Liver (tissue), 8 donors: ENCODE measurements at regions not wholly inside any gene's neighbourhood (a gene's known extent, or its start where the extent isn't known, plus 50 kb on each side); places are given as distances from the start of the nearest gene placed in this dataset.

Experiments
- DNase-seq: peaks from one replicate; pipeline ENCODE4 v3.0.0-alpha.2; 2017; ENCODE audit warnings: low spot score
- H3K27ac ChIP-seq, 2 donors: one replicate each; pipeline ENCODE4 v1.7.0; 2013; ENCODE audit warnings: inconsistent platforms in 2 of 2, low read length in 2 of 2, control low read depth in 1 of 2, low read depth in 1 of 2, mild to moderate bottlenecking in 1 of 2
- H3K27me3 ChIP-seq, 4 donors: one replicate each; pipeline versions ENCODE4 v1.6.1 to v1.7.0; 2013; ENCODE audit warnings: low read length in 3 of 4, inconsistent platforms in 1 of 4, mild to moderate bottlenecking in 1 of 4, moderate library complexity in 1 of 4; ENCODE audit not compliant: control insufficient read depth in 4 of 4, insufficient read depth in 4 of 4
- H3K36me3 ChIP-seq, 4 donors: one replicate each; pipeline versions ENCODE4 v1.6.1 to v1.7.0; 2013; ENCODE audit warnings: low read length in 3 of 4, mild to moderate bottlenecking in 3 of 4, low read depth in 1 of 4, moderate library complexity in 1 of 4; ENCODE audit not compliant: control insufficient read depth in 4 of 4, insufficient read depth in 3 of 4
- H3K4me1 ChIP-seq, 4 donors: one replicate each; pipeline versions ENCODE4 v1.6.1 to v1.7.0; 2013; ENCODE audit warnings: low read length in 3 of 4, mild to moderate bottlenecking in 3 of 4, moderate library complexity in 1 of 4; ENCODE audit not compliant: control insufficient read depth in 4 of 4, insufficient read depth in 4 of 4
- H3K4me3 ChIP-seq, 3 donors: one replicate each; pipeline versions ENCODE4 v1.6.1 to v1.7.0; 2013; ENCODE audit warnings: low read length in 3 of 3, control low read depth in 1 of 3, low read depth in 1 of 3, mild to moderate bottlenecking in 1 of 3
- H3K9ac ChIP-seq, 2 donors: one replicate each; pipeline ENCODE4 v1.7.0; 2013; ENCODE audit warnings: low read length in 2 of 2, mild to moderate bottlenecking in 2 of 2, moderate library complexity in 2 of 2, control low read depth in 1 of 2, low read depth in 1 of 2
- H3K9me3 ChIP-seq, 4 donors: one replicate each; pipeline versions ENCODE4 v1.6.1 to v1.7.0; 2013; ENCODE audit warnings: low read length in 3 of 4; ENCODE audit not compliant: control insufficient read depth in 4 of 4
- EGR1 ChIP-seq, 2 donors: IDR thresholded peaks; 2 replicates each; pipeline ENCODE4 v1.6.1; 2016 to 2018; ENCODE audit warnings: antibody characterized with exemption in 2 of 2, low read depth in 2 of 2
- FOXA1 ChIP-seq: IDR thresholded peaks from 2 replicates; pipeline ENCODE4 v1.6.1; 2016; ENCODE audit warnings: antibody characterized with exemption
- FOXA2 ChIP-seq: IDR thresholded peaks from 2 replicates; pipeline ENCODE4 v1.6.1; 2016; ENCODE audit warnings: antibody characterized with exemption
- GABPA ChIP-seq, 2 donors: IDR thresholded peaks in 1 of 2; conservative IDR thresholded peaks in 1 of 2; 2 replicates each; pipeline ENCODE4 v1.6.1; 2016; ENCODE audit warnings: antibody characterized with exemption in 2 of 2, mild to moderate bottlenecking in 1 of 2, moderate library complexity in 1 of 2
- HNF4A ChIP-seq, 2 donors: conservative IDR thresholded peaks; 2 replicates each; pipeline ENCODE4 v1.6.1; 2016; ENCODE audit warnings: antibody characterized with exemption in 2 of 2, mild to moderate bottlenecking in 2 of 2
- HNF4G ChIP-seq: IDR thresholded peaks from 2 replicates; pipeline ENCODE4 v1.6.1; 2016; ENCODE audit warnings: antibody characterized with exemption
- JUND ChIP-seq, 2 donors: IDR thresholded peaks; 2 replicates each; pipeline ENCODE4 v1.6.1; 2016; ENCODE audit warnings: antibody characterized with exemption in 2 of 2
- NR2F2 ChIP-seq: IDR thresholded peaks from 2 replicates; pipeline ENCODE4 v1.6.1; 2016; ENCODE audit warnings: antibody characterized with exemption
- RAD21 ChIP-seq, 2 donors: IDR thresholded peaks; 2 replicates each; pipeline ENCODE4 v1.6.1; 2016; ENCODE audit warnings: antibody characterized with exemption in 2 of 2, mild to moderate bottlenecking in 2 of 2
- RXRA ChIP-seq, 2 donors: IDR thresholded peaks; 2 replicates each; pipeline ENCODE4 v1.6.1; 2017 to 2018; ENCODE audit warnings: antibody characterized with exemption in 2 of 2, mild to moderate bottlenecking in 1 of 2
- SP1 ChIP-seq: IDR thresholded peaks from 2 replicates; pipeline ENCODE4 v1.6.1; 2018; ENCODE audit warnings: antibody characterized with exemption, mild to moderate bottlenecking
- TAF1 ChIP-seq: conservative IDR thresholded peaks from 2 replicates; pipeline ENCODE4 v1.6.1; 2016; ENCODE audit warnings: antibody characterized with exemption, mild to moderate bottlenecking
- YY1 ChIP-seq: IDR thresholded peaks from 2 replicates; pipeline ENCODE4 v1.6.1; 2016; ENCODE audit warnings: antibody characterized with exemption, mild to moderate bottlenecking
- WGBS: extraction: QIAGEN DNeasy Blood & Tissue Kit; methylation state at CpG from one replicate; pipeline ENCODE4 v1.1.7; 2013; 5-methylcytosine and 5-hydroxymethylcytosine counted together
- TF ChIP-seq, protein P1 (sequence below): IDR thresholded peaks from 2 replicates; pipeline ENCODE4 v1.6.1; 2016; ENCODE audit warnings: antibody characterized with exemption
- TF ChIP-seq, protein P2 (sequence below): IDR thresholded peaks from 2 replicates; pipeline ENCODE4 v1.6.1; 2016; ENCODE audit warnings: antibody characterized with exemption
- TF ChIP-seq, protein P3 (sequence below): IDR thresholded peaks from 2 replicates; pipeline ENCODE4 v1.6.1; 2016; ENCODE audit warnings: antibody characterized with exemption
- TF ChIP-seq, protein P4 (sequence below): fragments of 150-350 bp; IDR thresholded peaks from 2 replicates; pipeline ENCODE4 v1.5.1; 2017; ENCODE audit warnings: improper control_type of control experiment, low read depth, low read length; ENCODE audit not compliant: missing input control
- TF ChIP-seq, protein P5 (sequence below): IDR thresholded peaks from 2 replicates; pipeline ENCODE4 v1.6.1; 2016; ENCODE audit warnings: antibody characterized with exemption, mild to moderate bottlenecking
- donor health status: healthy.
- donor health status: healthy.
- donor health status: healthy.
- donor health status: healthy.
- donor health status: healthy.

DNA sequence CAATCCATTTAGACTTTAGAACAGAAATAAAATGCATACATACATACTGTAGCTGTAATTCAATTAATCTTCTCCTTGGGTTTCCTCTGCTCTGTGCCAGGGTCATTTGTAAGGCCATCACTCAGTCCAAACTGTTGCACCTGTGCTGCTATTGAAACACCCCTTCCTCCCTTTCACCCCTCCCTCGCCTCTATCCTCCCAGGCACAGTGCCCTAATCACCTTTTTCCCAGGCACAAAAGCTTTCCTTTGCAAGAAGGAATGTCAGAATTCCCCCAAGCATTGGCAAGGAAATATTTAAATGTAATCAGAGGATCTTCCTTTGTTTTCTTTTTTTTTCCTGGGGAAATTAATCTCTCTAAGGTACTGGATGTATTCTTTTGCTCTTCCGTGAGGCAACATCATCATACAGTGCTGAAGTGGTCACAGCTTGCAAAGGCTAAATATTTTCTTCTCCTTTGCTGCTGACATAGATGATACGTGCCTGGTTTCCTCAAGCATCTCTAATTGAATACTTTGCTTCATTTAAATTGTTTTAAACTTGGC, 339.3 kb upstream of the NR5A2 start:
- TF ChIP-seq TAF1: no peak
- no peak for TF ChIP-seq HNF4A (conservative IDR thresholded peaks at IDR 0.05)
- TF ChIP-seq SP1: no peak
- TF ChIP-seq FOXA1: no peak
- TF ChIP-seq, protein P1, sequence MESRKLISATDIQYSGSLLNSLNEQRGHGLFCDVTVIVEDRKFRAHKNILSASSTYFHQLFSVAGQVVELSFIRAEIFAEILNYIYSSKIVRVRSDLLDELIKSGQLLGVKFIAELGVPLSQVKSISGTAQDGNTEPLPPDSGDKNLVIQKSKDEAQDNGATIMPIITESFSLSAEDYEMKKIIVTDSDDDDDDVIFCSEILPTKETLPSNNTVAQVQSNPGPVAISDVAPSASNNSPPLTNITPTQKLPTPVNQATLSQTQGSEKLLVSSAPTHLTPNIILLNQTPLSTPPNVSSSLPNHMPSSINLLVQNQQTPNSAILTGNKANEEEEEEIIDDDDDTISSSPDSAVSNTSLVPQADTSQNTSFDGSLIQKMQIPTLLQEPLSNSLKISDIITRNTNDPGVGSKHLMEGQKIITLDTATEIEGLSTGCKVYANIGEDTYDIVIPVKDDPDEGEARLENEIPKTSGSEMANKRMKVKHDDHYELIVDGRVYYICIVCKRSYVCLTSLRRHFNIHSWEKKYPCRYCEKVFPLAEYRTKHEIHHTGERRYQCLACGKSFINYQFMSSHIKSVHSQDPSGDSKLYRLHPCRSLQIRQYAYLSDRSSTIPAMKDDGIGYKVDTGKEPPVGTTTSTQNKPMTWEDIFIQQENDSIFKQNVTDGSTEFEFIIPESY: no peak
- no peak for TF ChIP-seq NR2F2
- TF ChIP-seq, protein P2, sequence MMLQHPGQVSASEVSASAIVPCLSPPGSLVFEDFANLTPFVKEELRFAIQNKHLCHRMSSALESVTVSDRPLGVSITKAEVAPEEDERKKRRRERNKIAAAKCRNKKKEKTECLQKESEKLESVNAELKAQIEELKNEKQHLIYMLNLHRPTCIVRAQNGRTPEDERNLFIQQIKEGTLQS: no peak
- no peak for TF ChIP-seq GABPA (IDR thresholded peaks at IDR 0.05 in 1 of 2, conservative IDR thresholded peaks at IDR 0.05 in 1 of 2)
- no peak for TF ChIP-seq EGR1 (IDR thresholded peaks at IDR 0.05; ENCODE audit: low read depth in 2 of 2)
- TF ChIP-seq, protein P3, sequence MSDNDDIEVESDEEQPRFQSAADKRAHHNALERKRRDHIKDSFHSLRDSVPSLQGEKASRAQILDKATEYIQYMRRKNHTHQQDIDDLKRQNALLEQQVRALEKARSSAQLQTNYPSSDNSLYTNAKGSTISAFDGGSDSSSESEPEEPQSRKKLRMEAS: no peak
- no peak for TF ChIP-seq RXRA (IDR thresholded peaks at IDR 0.05)
- no peak for TF ChIP-seq HNF4G
- no peak for TF ChIP-seq RAD21 (IDR thresholded peaks at IDR 0.05)
- TF ChIP-seq FOXA2: no peak
- no peak for TF ChIP-seq JUND (IDR thresholded peaks at IDR 0.05)
- TF ChIP-seq, protein P4, sequence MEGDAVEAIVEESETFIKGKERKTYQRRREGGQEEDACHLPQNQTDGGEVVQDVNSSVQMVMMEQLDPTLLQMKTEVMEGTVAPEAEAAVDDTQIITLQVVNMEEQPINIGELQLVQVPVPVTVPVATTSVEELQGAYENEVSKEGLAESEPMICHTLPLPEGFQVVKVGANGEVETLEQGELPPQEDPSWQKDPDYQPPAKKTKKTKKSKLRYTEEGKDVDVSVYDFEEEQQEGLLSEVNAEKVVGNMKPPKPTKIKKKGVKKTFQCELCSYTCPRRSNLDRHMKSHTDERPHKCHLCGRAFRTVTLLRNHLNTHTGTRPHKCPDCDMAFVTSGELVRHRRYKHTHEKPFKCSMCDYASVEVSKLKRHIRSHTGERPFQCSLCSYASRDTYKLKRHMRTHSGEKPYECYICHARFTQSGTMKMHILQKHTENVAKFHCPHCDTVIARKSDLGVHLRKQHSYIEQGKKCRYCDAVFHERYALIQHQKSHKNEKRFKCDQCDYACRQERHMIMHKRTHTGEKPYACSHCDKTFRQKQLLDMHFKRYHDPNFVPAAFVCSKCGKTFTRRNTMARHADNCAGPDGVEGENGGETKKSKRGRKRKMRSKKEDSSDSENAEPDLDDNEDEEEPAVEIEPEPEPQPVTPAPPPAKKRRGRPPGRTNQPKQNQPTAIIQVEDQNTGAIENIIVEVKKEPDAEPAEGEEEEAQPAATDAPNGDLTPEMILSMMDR: no peak
- TF ChIP-seq YY1: no peak
- TF ChIP-seq, protein P5, sequence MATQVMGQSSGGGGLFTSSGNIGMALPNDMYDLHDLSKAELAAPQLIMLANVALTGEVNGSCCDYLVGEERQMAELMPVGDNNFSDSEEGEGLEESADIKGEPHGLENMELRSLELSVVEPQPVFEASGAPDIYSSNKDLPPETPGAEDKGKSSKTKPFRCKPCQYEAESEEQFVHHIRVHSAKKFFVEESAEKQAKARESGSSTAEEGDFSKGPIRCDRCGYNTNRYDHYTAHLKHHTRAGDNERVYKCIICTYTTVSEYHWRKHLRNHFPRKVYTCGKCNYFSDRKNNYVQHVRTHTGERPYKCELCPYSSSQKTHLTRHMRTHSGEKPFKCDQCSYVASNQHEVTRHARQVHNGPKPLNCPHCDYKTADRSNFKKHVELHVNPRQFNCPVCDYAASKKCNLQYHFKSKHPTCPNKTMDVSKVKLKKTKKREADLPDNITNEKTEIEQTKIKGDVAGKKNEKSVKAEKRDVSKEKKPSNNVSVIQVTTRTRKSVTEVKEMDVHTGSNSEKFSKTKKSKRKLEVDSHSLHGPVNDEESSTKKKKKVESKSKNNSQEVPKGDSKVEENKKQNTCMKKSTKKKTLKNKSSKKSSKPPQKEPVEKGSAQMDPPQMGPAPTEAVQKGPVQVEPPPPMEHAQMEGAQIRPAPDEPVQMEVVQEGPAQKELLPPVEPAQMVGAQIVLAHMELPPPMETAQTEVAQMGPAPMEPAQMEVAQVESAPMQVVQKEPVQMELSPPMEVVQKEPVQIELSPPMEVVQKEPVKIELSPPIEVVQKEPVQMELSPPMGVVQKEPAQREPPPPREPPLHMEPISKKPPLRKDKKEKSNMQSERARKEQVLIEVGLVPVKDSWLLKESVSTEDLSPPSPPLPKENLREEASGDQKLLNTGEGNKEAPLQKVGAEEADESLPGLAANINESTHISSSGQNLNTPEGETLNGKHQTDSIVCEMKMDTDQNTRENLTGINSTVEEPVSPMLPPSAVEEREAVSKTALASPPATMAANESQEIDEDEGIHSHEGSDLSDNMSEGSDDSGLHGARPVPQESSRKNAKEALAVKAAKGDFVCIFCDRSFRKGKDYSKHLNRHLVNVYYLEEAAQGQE: no peak
- WGBS: 82% methylated on average over 3 of the region's 3 CpGs

More for the DNA sequence above, 339.3 kb upstream of the NR5A2 start:
- Histone ChIP-seq H3K9me3 (no peaks in the 10 kb centered on the region), H3K27ac (no peak overlapping the region), H3K36me3 (no peaks in the 10 kb centered on the region), H3K9ac (no peak overlapping the region), H3K4me1 (no peaks in the 10 kb centered on the region), H3K27me3 (no peaks in the 10 kb centered on the region), H3K4me3 (no peak overlapping the region)
- DNase-seq: no peak
